Neural cell (in vitro differentiated cells): ENCODE measurements at regions not wholly inside any gene's neighbourhood (a gene's known extent, or its start where the extent isn't known, plus 50 kb on each side); places are given as distances from the start of the nearest gene placed in this dataset.

Experiments used
- H2AFZ ChIP-seq: fragments of 200-600, 300-800 bp; sonication (generic), shearing (Covaris generic); 2 replicates; pipeline ENCODE4 v1.6.0; 2014; ENCODE audit warnings: low read depth, mild to moderate bottlenecking, antibody characterized with exemption, low read length, moderate library complexity
- H3F3A ChIP-seq: fragments of 200-600 bp; shearing (Covaris generic); 2 replicates; pipeline ENCODE4 v1.6.1; 2016; ENCODE audit warnings: mild to moderate bottlenecking, moderate library complexity, mixed read lengths, antibody characterized with exemption, low read length; ENCODE audit not compliant: insufficient read depth, poor library complexity, severe bottlenecking
- H3K27ac ChIP-seq: fragments of 200-600, 300-800 bp; sonication (generic), shearing (Covaris generic); 2 replicates; pipeline ENCODE4 v1.5.1; 2014; ENCODE audit warnings: mild to moderate bottlenecking, low read length, moderate library complexity
- H3K27me3 ChIP-seq: fragments of 300-800, 200-600 bp; sonication (generic), shearing (Covaris generic); 2 replicates; pipeline ENCODE4 v1.6.0; 2014; ENCODE audit warnings: mild to moderate bottlenecking, low read depth, low read length, moderate library complexity; ENCODE audit not compliant: insufficient read depth
- H3K36me3 ChIP-seq: fragments of 300-800, 200-600 bp; sonication (generic), shearing (Covaris generic); 2 replicates; pipeline ENCODE4 v1.5.1; 2014; ENCODE audit warnings: mild to moderate bottlenecking, antibody characterized with exemption, low read length, moderate library complexity; ENCODE audit not compliant: insufficient read depth
- H3K4me2 ChIP-seq: fragments of 300-800, 200-600 bp; sonication (generic), shearing (Covaris generic); 2 replicates; pipeline ENCODE4 v1.6.0; 2014; ENCODE audit warnings: mild to moderate bottlenecking, low read length
- H3K4me3 ChIP-seq: fragments of 300-800, 200-600 bp; sonication (generic), shearing (Covaris generic); 2 replicates; pipeline ENCODE4 v1.5.1; 2014; ENCODE audit warnings: mild to moderate bottlenecking, low read length, moderate library complexity
- H3K79me2 ChIP-seq: fragments of 200-600 bp; shearing (Covaris generic); replicated peaks from 2 replicates; pipeline ENCODE4 v1.6.0; 2014; ENCODE audit warnings: mild to moderate bottlenecking, low read length, moderate library complexity; ENCODE audit not compliant: insufficient read depth
- H3K9ac ChIP-seq: fragments of 300-800, 200-600 bp; sonication (generic), shearing (Covaris generic); 2 replicates; pipeline ENCODE4 v1.6.1; 2016; ENCODE audit warnings: mild to moderate bottlenecking, low read length, mixed read lengths
- H3K9me2 ChIP-seq: fragments of 200-600 bp; shearing (Covaris generic); 2 replicates; pipeline ENCODE4 v1.6.1; 2016; ENCODE audit warnings: mild to moderate bottlenecking, low read length, mixed read lengths; ENCODE audit not compliant: insufficient read depth
- H3K9me3 ChIP-seq: fragments of 200-600, 300-800 bp; sonication (generic), shearing (Covaris generic); 2 replicates; pipeline ENCODE4 v1.6.1; 2016; ENCODE audit warnings: mild to moderate bottlenecking, mixed run types, low read length, moderate library complexity, mixed read lengths
- H4K20me1 ChIP-seq: fragments of 200-600 bp; shearing (Covaris generic); 2 replicates; pipeline ENCODE4 v1.6.1; 2016; ENCODE audit warnings: mild to moderate bottlenecking, mixed run types; ENCODE audit not compliant: insufficient read depth
- CTCF ChIP-seq: fragments of 450-650 bp; IDR thresholded peaks from 2 replicates; pipeline ENCODE4 v1.5.1; 2014; ENCODE audit warnings: antibody characterized with exemption, mild to moderate bottlenecking, moderate library complexity; ENCODE audit not compliant: poor library complexity, severe bottlenecking
- EP300 ChIP-seq: fragments of 450-650 bp; conservative IDR thresholded peaks from 2 replicates; pipeline ENCODE4 v1.6.1; 2014; ENCODE audit warnings: antibody characterized with exemption, mild to moderate bottlenecking, moderate library complexity; ENCODE audit not compliant: poor library complexity, severe bottlenecking
- EZH2 ChIP-seq: fragments of 200-600, 300-800 bp; shearing (Covaris generic), sonication (generic); IDR thresholded peaks from 2 replicates; pipeline ENCODE4 v1.6.1; 2014; ENCODE audit warnings: antibody characterized with exemption, low read length, borderline replicate concordance, mild to moderate bottlenecking; ENCODE audit not compliant: insufficient read depth, poor library complexity, severe bottlenecking
- MXI1 ChIP-seq: fragments of 450-650 bp; conservative IDR thresholded peaks from 2 replicates; pipeline ENCODE4 v1.6.1; 2014; ENCODE audit warnings: antibody characterized with exemption, mild to moderate bottlenecking; ENCODE audit not compliant: poor library complexity, severe bottlenecking
- POLR2AphosphoS5 ChIP-seq: IDR thresholded peaks from 2 replicates; pipeline ENCODE4 v1.6.1; 2012
- RAD21 ChIP-seq: fragments of 450-650 bp; conservative IDR thresholded peaks from 2 replicates; pipeline ENCODE4 v1.6.1; 2014; ENCODE audit warnings: antibody characterized with exemption, mild to moderate bottlenecking, moderate library complexity
- REST ChIP-seq: IDR thresholded peaks from 2 replicates; pipeline ENCODE4 v1.6.1; 2012; ENCODE audit warnings: borderline replicate concordance
- SMC3 ChIP-seq: fragments of 450-650 bp; conservative IDR thresholded peaks from 2 replicates; pipeline ENCODE4 v1.6.1; 2014; ENCODE audit warnings: antibody characterized with exemption, mild to moderate bottlenecking, moderate library complexity; ENCODE audit not compliant: poor library complexity
- TAF1 ChIP-seq: IDR thresholded peaks from 2 replicates; pipeline ENCODE4 v1.6.1; 2012; ENCODE audit warnings: low read depth

GRCh38 chr1:193545171-193545570 lies 358.8 kb upstream of the B3GALT2 start:
- H3K9me2 ChIP-seq, result no peaks in the 10 kb centered on the region
- H3K9me3 ChIP-seq, result no peaks in the 10 kb centered on the region
- no peaks in the 10 kb centered on the region for H4K20me1 ChIP-seq
- no peak overlapping the region for H3K27ac ChIP-seq
- H3F3A ChIP-seq, result no peaks in the 10 kb centered on the region
- H3K79me2 ChIP-seq, result no peaks in the 10 kb centered on the region
- no peak for TF ChIP-seq CTCF
- no peak for TF ChIP-seq POLR2AphosphoS5
- TF ChIP-seq RAD21, result no peak
- no peak for TF ChIP-seq EZH2
- TF ChIP-seq EP300, result no peak
- no peak for TF ChIP-seq SMC3
- TF ChIP-seq TAF1, result no peak
- no peak for TF ChIP-seq REST
- no peak for TF ChIP-seq MXI1
- H3K36me3 ChIP-seq, result no peaks in the 10 kb centered on the region
- no peak overlapping the region for H3K4me2 ChIP-seq
- H3K9ac ChIP-seq, result no peak overlapping the region
- H3K4me3 ChIP-seq, result no peak overlapping the region
- peaks cover 5% of the 10 kb centered on the region for H3K27me3 ChIP-seq
- H2AFZ ChIP-seq, result no peak overlapping the region

- Histone ChIP-seq H3F3A (no peaks in the 10 kb centered on the region), H3K4me3 (no peak overlapping the region), H3K36me3 (no peaks in the 10 kb centered on the region), H3K79me2 (no peaks in the 10 kb centered on the region), H3K27ac (no peak overlapping the region), H3K9me2 (no peaks in the 10 kb centered on the region), H3K4me2 (no peak overlapping the region), H3K9me3 (no peaks in the 10 kb centered on the region), H2AFZ (no peak overlapping the region), H3K9ac (no peak overlapping the region), H3K27me3 (peaks cover 5% of the 10 kb centered on the region), H4K20me1 (no peaks in the 10 kb centered on the region)
- TF ChIP-seq TAF1, result no peak
- no peak for TF ChIP-seq RAD21
- no peak for TF ChIP-seq POLR2AphosphoS5
- no peak for TF ChIP-seq EZH2
Observed at GRCh38 chr1:193543259-193543658, 356.8 kb upstream of the B3GALT2 start.

- no peak overlapping the region for H3K9ac ChIP-seq
- no peak overlapping the region for H3K4me2 ChIP-seq
- TF ChIP-seq RAD21 (no peak), REST (no peak), POLR2AphosphoS5 (no peak), EP300 (no peak), CTCF (no peak), EZH2 (no peak), TAF1 (no peak)
- H3F3A ChIP-seq, result no peaks in the 10 kb centered on the region
- no peaks in the 10 kb centered on the region for H3K79me2 ChIP-seq
- no peaks in the 10 kb centered on the region for H3K9me2 ChIP-seq
- H3K9me3 ChIP-seq, result no peaks in the 10 kb centered on the region
- no peak overlapping the region for H3K4me3 ChIP-seq
- no peaks in the 10 kb centered on the region for H4K20me1 ChIP-seq
- H3K27ac ChIP-seq, result no peak overlapping the region
- H2AFZ ChIP-seq, result no peak overlapping the region
- H3K36me3 ChIP-seq, result no peaks in the 10 kb centered on the region
- H3K27me3 ChIP-seq, result peaks cover 5% of the 10 kb centered on the region
Observed at GRCh38 chr1:193542690-193543089, 356.3 kb upstream of the B3GALT2 start.
